ENCODE measurements at regions not wholly inside any gene's neighbourhood (a gene's known extent, or its start where the extent isn't known, plus 50 kb on each side); places are given as distances from the start of the nearest gene placed in this dataset.

DNA sequence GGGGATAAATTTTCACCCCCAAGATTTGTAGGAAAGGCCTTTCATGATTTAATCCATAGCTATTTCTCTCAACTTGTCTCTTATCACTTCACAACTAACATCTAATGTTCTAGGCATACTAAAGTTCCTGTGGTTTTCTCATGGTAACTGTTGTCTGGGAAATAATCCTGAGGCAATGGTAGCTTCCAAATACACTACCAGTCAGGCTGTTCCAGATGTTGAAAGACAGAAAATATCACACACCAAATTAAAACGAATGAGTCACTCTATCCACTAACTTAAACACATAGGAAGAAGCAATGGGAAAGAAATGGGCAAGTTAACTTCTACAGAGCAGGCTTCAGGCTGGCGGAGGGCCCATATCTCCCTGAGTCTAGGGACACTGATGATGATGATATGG is 77.7 kb upstream of the MYO16 start:
- TF ChIP-seq EZH2 (IDR thresholded peaks at IDR 0.05) (no peak), POLR2AphosphoS5 (IDR thresholded peaks at IDR 0.05; ENCODE audit: borderline replicate concordance, low read depth, low read length) (no peak)

Data from SK-N-MC (cell line).